K562 (cell line): ENCODE measurements at regions not wholly inside any gene's neighbourhood (a gene's known extent, or its start where the extent isn't known, plus 50 kb on each side); places are given as distances from the start of the nearest gene placed in this dataset.

Experiments
- CGGBP1 ChIP-seq: fragments of 250-450 bp; sonication (Bioruptor Pico); IDR thresholded peaks from 2 replicates; pipeline ENCODE4 v1.9.0; 2021; ENCODE audit warnings: mild to moderate bottlenecking
- DIDO1 ChIP-seq: fragments of 450-650 bp; IDR thresholded peaks from 2 replicates; pipeline ENCODE4 v1.6.1; 2016; ENCODE audit warnings: low read depth, missing biosample characterization, missing genetic modification characterization
- EP300 ChIP-seq: IDR thresholded peaks from 2 replicates; pipeline ENCODE4 v1.6.1; 2012; ENCODE audit warnings: low read length, improper control_type of control experiment
- GTF2F1 ChIP-seq: IDR thresholded peaks from 2 replicates; pipeline ENCODE4 v1.6.1; 2011; ENCODE audit warnings: low read depth, low read length, improper control_type of control experiment
- L3MBTL2 ChIP-seq: fragments of 450-650 bp; IDR thresholded peaks from 2 replicates; pipeline ENCODE4 v1.6.1; 2016; ENCODE audit warnings: mild to moderate bottlenecking, moderate library complexity
- MAX ChIP-seq: sonication (generic); formaldehyde crosslinking; IDR thresholded peaks from 2 replicates; pipeline ENCODE4 v1.9.0; 2022; ENCODE audit warnings: mild to moderate bottlenecking, missing genetic modification reagents
- MEF2D ChIP-seq: conservative IDR thresholded peaks from 2 replicates; pipeline ENCODE4 v1.6.1; 2016; ENCODE audit warnings: low read depth, missing genetic modification characterization, missing compliant biosample characterization
- NBN ChIP-seq: fragments of 450-650 bp; IDR thresholded peaks from 2 replicates; pipeline ENCODE4 v1.6.1; 2016; ENCODE audit warnings: low read depth, mild to moderate bottlenecking
- NONO ChIP-seq, 2 experiments: fragments of 200-400 bp in 1 of 2; fragments of 450-650 bp in 1 of 2; formaldehyde crosslinking in 1 of 2; IDR thresholded peaks; 2 replicates each; pipeline ENCODE4 v1.6.1; 2017; ENCODE audit warnings: low read depth in 2 of 2, mild to moderate bottlenecking in 2 of 2, moderate library complexity in 2 of 2, low read length in 1 of 2
- POLR2B ChIP-seq: fragments of 450-650 bp; IDR thresholded peaks from 2 replicates; pipeline ENCODE4 v1.6.1; 2018; ENCODE audit warnings: low read depth; ENCODE audit not compliant: partially characterized antibody
- PPARD ChIP-seq: fragments of 250-450 bp; sonication (Bioruptor Pico); IDR thresholded peaks from 2 replicates; pipeline ENCODE4 v1.8.0; 2022; ENCODE audit warnings: inconsistent platforms, mild to moderate bottlenecking, moderate library complexity
- RBBP5 ChIP-seq: fragments of 200-600 bp; sonication (generic); IDR thresholded peaks from 2 replicates; pipeline ENCODE4 v1.6.1; 2012; ENCODE audit warnings: borderline replicate concordance, mild to moderate bottlenecking, low read length, control low read depth, inconsistent platforms; ENCODE audit not compliant: insufficient read depth, poor library complexity, severe bottlenecking
- SNAPC5 ChIP-seq: fragments of 250-450 bp; sonication (Bioruptor Pico); IDR thresholded peaks from 2 replicates; pipeline ENCODE4 v1.8.0; 2021; ENCODE audit warnings: moderate library complexity, mild to moderate bottlenecking, inconsistent platforms
- TFE3 ChIP-seq: fragments of 450-650 bp; formaldehyde crosslinking; IDR thresholded peaks from 2 replicates; pipeline ENCODE4 v1.4.0; 2020; ENCODE audit warnings: mild to moderate bottlenecking, mixed read lengths
- YBX1 ChIP-seq: fragments of 450-650 bp; IDR thresholded peaks from 2 replicates; pipeline ENCODE4 v1.7.1; 2016; ENCODE audit warnings: mild to moderate bottlenecking
- ZNF134 ChIP-seq: fragments of 250-450 bp; sonication (Bioruptor Pico); conservative IDR thresholded peaks from 2 replicates; pipeline ENCODE4 v1.4.0; 2020
- ZNF197 ChIP-seq: fragments of 200-800 bp; sonication (Bioruptor generic); IDR thresholded peaks from 2 replicates; pipeline ENCODE4 v1.6.1; 2016; ENCODE audit warnings: low read depth, missing genetic modification characterization, missing compliant biosample characterization
- ZNF253 ChIP-seq: fragments of 250-450 bp; sonication (Bioruptor Pico); conservative IDR thresholded peaks from 2 replicates; pipeline ENCODE4 v1.6.1; 2021; ENCODE audit warnings: mild to moderate bottlenecking
- ZNF609 ChIP-seq: sonication (generic); formaldehyde crosslinking; IDR thresholded peaks from 2 replicates; pipeline ENCODE4 v1.8.1; 2023; ENCODE audit warnings: missing genetic modification reagents, mild to moderate bottlenecking, borderline replicate concordance
- ZNF639 ChIP-seq, 2 experiments: fragments of 200-800 bp in 1 of 2; sonication (Bioruptor generic) in 1 of 2; sonication (generic) in 1 of 2; formaldehyde crosslinking in 1 of 2; IDR thresholded peaks in 1 of 2; conservative IDR thresholded peaks in 1 of 2; 2 replicates each; pipeline versions ENCODE4 v1.5.0 to v1.6.1; 2016 to 2020; ENCODE audit warnings: missing compliant biosample characterization in 1 of 2, missing genetic modification characterization in 1 of 2, missing genetic modification reagents in 1 of 2

- no peak for TF ChIP-seq TFE3
- no peak for TF ChIP-seq MAX
- TF ChIP-seq ZNF253 (CRISPR knock-in tag) = no peak
- no peak for TF ChIP-seq ZNF639 (CRISPR knock-in tag; conservative IDR thresholded peaks at IDR 0.05 in 1 of 2, IDR thresholded peaks at IDR 0.05 in 1 of 2)
- no peak for TF ChIP-seq NONO (IDR thresholded peaks at IDR 0.05; ENCODE audit: low read depth in 2 of 2, low read length in 1 of 2)
- no peak for TF ChIP-seq ZNF609 (CRISPR knock-in tag)
- TF ChIP-seq RBBP5 = peak; percentile 46
- no peak for TF ChIP-seq POLR2B
- TF ChIP-seq PPARD (CRISPR knock-in tag) = no peak
- peak; percentile 47 for TF ChIP-seq EP300
- no peak for TF ChIP-seq CGGBP1 (CRISPR knock-in tag)
- TF ChIP-seq SNAPC5 (CRISPR knock-in tag) = no peak
- no peak for TF ChIP-seq ZNF134 (CRISPR knock-in tag)
- no peak for TF ChIP-seq ZNF197 (CRISPR knock-in tag)
- 0 out of 2 replicates have a peak, but pooled peaks have one; percentile 16 for TF ChIP-seq MEF2D
- TF ChIP-seq DIDO1 (tag) = no peak
- TF ChIP-seq NBN = 0 out of 2 replicates have a peak, but pooled peaks have one; percentile 31
- TF ChIP-seq YBX1 = no peak
- TF ChIP-seq L3MBTL2 = 0 out of 2 replicates have a peak, but pooled peaks have one; percentile 12
- TF ChIP-seq GTF2F1 = no peak
Measured at GRCh38 chr5:89396278-89396954, 513.4 kb upstream of the MEF2C start (continued).
